Right ventricle myocardium superior (tissue), 1 donor: ENCODE measurements at regions not wholly inside any gene's neighbourhood (a gene's known extent, or its start where the extent isn't known, plus 50 kb on each side); places are given as distances from the start of the nearest gene placed in this dataset.

Source experiments
- ATAC-seq: fragments of 200-7000 bp; cut with Tn5 transposase; one replicate; pipeline ENCODE4 v1.9.1; 2020; ENCODE audit warnings: mild to moderate bottlenecking; ENCODE audit not compliant: poor library complexity
- DNase-seq: peaks from one replicate; pipeline ENCODE4 v3.0.0-alpha.2; 2020
- intact Hi-C: fragments of 100-400 bp; cut with DNase I; formaldehyde crosslinking; loops from one replicate; pipeline ENCODE4 v1.11.2; 2022
- donor health status: DM: no; HTN: yes; CAD: no; lungs with severe emphysema.

- intact Hi-C loops, result no loop called here
- DNase-seq (no peak), ATAC-seq (peak; percentile 66)
Observed at GRCh38 chr12:105741786-105742566, 396.8 kb downstream of the NUAK1 start.

GRCh38 chr12:105742567-105742874 lies 396.2 kb downstream of the NUAK1 start:
- intact Hi-C loops, result no loop called here
- DNase-seq, result no peak
- peak; percentile 19 for ATAC-seq

GRCh38 chr12:105744371-105745058 lies 394.2 kb downstream of the NUAK1 start:
- DNase-seq, result no peak
- ATAC-seq, result no peak
- intact Hi-C loops, result no loop called here

- intact Hi-C loops, result no loop called here
- no peak for DNase-seq
Observed at GRCh38 chr12:105745811-105746210, 392.9 kb downstream of the NUAK1 start.

GRCh38 chr12:105748806-105749600 lies 389.8 kb downstream of the NUAK1 start:
- intact Hi-C loops, result no loop called here
- DNase-seq, result no peak
- no peak for ATAC-seq

More at GRCh38 chr12:105745811-105746210, 392.9 kb downstream of the NUAK1 start:
- no peak for ATAC-seq

GRCh38 chr12:105750096-105750495 lies 388.7 kb downstream of the NUAK1 start:
- intact Hi-C loops, result no loop called here
- DNase-seq, result no peak
- no peak for ATAC-seq

- intact Hi-C loops, result no loop called here
- DNase-seq (no peak), ATAC-seq (no peak)
Observed at GRCh38 chr12:105754313-105754712, 384.4 kb downstream of the NUAK1 start.

GRCh38 chr12:105756961-105757360 lies 381.8 kb downstream of the NUAK1 start:
- DNase-seq (no peak), ATAC-seq (no peak)
- intact Hi-C loops, result no loop called here

- intact Hi-C loops, result no loop called here
- ATAC-seq (no peak), DNase-seq (no peak)
Observed at GRCh38 chr12:105759149-105759548, 379.6 kb downstream of the NUAK1 start.

- DNase-seq (no peak), ATAC-seq (no peak)
- intact Hi-C loops, result no loop called here
Observed at GRCh38 chr12:105761075-105761474, 377.7 kb downstream of the NUAK1 start.

- DNase-seq (no peak), ATAC-seq (no peak)
- intact Hi-C loops, result no loop called here
Observed at GRCh38 chr12:105764216-105764835, 374.4 kb downstream of the NUAK1 start.

- ATAC-seq (no peak), DNase-seq (no peak)
- intact Hi-C loops, result no loop called here
Observed at GRCh38 chr12:105765053-105766014, 373.4 kb downstream of the NUAK1 start.

- intact Hi-C loops, result no loop called here
- ATAC-seq, result no peak
- no peak for DNase-seq
Observed at GRCh38 chr12:105766029-105766428, 372.7 kb downstream of the NUAK1 start.

- intact Hi-C loops, result no loop called here
- no peak for ATAC-seq
Observed at GRCh38 chr12:105769486-105769885, 369.3 kb downstream of the NUAK1 start.

GRCh38 chr12:105773471-105773870 lies 365.3 kb downstream of the NUAK1 start:
- ATAC-seq, result no peak
- DNase-seq, result no peak
- intact Hi-C loops, result no loop called here

More at GRCh38 chr12:105769486-105769885, 369.3 kb downstream of the NUAK1 start:
- DNase-seq, result no peak

GRCh38 chr12:105774037-105774436 lies 364.7 kb downstream of the NUAK1 start:
- no peak for DNase-seq
- intact Hi-C loops, result no loop called here
- ATAC-seq, result no peak

GRCh38 chr12:105775343-105775742 lies 363.4 kb downstream of the NUAK1 start:
- DNase-seq, result no peak
- intact Hi-C loops, result no loop called here
- peak; percentile 68 for ATAC-seq
